ENCODE measurements at regions not wholly inside any gene's neighbourhood (a gene's known extent, or its start where the extent isn't known, plus 50 kb on each side); places are given as distances from the start of the nearest gene placed in this dataset.

- DNase-seq: no peak
These were observed 195.4 kb upstream of the FGGY start for GRCh38 chr1:59101518-59101917.

DNA sequence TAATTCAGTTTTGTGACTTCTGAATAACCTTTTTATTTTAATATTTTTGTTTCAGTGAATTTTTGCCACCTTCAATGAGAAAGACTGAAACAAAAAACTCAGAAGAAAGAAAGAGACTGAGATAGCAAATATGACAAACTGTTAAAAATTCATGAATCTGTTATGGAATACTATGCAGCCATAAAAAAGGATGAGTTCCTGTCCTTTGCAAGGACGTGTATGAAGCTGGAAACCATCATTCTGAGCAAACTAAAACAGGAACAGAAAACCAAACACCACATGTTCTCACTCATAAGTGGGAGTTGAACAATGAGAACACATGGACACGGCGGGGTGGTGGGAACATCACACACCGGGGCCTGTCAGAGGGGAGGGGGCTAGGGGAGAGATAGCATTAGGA is 193.4 kb upstream of the FGGY start:
- DNase-seq: no peak

- DNase-seq: no peak
These were observed 192.6 kb upstream of the FGGY start for GRCh38 chr1:59104191-59104760.

GRCh38 chr1:59105548-59106507 is 191.1 kb upstream of the FGGY start:
- DNase-seq: no peak

- DNase-seq: no peak
These were observed 189.4 kb upstream of the FGGY start for GRCh38 chr1:59107516-59107915.

GRCh38 chr1:59107916-59108315 is 189.0 kb upstream of the FGGY start:
- no peak for DNase-seq

DNA sequence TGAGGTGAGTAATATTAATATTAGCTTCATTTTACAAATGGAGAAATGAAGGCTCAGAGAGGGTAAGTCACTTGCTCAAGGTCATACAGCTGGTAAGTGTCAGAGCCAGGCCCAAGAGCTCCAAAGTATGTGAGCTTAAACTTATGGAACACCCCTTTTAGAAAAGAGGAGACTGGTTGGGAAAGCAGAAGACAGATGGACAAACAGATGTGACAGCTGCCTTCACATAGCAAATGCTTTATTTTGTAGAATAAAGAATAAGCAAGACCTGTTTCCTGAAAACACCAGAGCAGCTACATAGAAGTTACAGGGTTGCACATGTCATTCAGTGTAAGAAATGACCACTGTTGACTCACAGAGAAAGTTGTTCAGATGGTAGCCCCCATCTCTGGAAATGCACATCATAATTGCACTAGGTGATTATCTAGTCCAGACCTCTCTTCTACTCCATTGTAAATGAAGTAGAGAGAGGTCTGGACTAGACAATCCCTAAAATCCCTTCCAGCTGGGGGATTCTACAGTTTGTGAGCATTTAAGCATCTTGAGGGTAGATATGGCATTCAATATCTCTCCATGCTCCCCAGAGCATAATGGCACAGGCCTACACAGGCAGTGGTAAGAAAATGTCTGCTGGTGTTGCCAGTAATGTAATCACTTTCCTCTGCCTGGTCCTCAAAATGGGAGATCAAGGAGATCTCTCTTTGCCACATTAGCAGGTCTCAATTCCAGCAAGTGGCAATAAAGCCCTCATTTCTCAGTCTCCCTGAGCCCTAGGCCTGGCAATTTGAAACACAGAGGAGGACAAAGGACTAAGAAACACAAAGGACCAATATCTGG is 188.2 kb upstream of the FGGY start:
- DNase-seq: no peak

DNA sequence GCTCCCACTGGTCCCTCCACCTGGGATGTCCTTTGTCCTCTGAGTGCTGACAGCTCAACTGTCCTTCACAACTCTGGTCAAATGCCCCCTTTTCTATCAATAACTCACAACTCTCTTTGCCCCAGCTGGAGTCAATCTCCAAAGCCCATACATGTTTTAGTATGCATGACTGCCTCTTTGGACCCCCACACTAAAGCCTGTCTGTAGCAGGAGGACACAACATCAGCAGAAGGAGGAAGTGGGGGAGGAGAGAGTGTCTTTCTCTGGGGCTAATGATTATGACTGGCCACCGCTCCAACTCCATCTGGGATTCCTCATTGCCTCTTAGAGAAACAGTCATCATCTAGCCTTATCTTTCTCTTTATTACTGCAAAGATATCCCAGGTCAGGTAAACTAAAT is 186.6 kb upstream of the FGGY start:
- no peak for DNase-seq

GRCh38 chr1:59113876-59114457 is 182.9 kb upstream of the FGGY start:
- DNase-seq: no peak

GRCh38 chr1:59115865-59116264 is 181.0 kb upstream of the FGGY start:
- no peak for DNase-seq

GRCh38 chr1:59116920-59117542 is 179.9 kb upstream of the FGGY start:
- no peak for DNase-seq

GRCh38 chr1:59122527-59122926 is 174.4 kb upstream of the FGGY start:
- no peak for DNase-seq

DNA sequence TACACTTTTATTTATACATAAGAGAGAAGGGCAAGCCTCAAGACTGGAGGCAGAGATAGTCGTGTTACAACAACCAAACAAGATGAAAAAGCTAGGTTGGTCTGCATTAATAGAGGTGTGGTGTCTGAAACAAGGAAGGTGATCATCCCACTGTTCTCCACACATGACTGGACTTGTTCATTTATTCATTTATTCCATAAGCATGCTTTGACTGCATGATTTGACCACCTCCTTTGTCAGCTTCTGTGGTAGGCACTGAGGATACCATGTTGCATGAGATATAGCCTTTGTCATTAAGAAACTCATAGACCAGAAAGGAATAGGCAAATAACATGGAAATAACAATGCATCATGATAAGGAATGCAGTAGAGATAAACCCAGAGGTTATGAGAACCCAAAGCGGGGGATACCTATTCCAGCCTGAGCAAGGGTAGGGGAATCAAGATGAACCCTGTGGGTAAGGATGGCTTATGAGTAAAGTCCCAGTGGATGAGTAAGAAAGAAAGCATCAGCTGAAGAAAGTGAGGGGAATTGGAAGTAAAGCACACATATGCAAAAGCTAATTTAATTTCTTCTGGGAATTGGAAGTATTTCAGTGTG is 173.7 kb upstream of the FGGY start:
- DNase-seq: no peak

GRCh38 chr1:59124166-59124565 is 172.7 kb upstream of the FGGY start:
- no peak for DNase-seq

DNA sequence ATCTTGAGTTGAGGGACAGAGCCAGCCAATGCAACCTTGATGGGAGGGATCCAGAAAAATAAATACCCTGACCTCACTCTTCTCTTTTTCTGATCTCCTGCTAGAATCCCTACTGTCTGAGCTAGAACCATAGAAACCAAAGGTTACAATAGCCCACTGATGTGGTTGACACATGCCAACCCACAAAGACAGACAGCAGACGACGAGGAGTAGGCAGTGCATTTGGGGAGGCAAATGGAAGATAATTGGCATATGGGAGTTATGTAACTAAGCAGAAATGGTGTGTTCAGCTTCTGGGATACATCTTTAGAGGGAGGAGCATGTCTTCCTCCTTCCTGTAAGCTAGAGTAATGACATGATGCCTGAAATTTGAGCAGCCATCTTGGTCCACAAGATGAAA is 171.7 kb upstream of the FGGY start:
- no peak for DNase-seq

DNA sequence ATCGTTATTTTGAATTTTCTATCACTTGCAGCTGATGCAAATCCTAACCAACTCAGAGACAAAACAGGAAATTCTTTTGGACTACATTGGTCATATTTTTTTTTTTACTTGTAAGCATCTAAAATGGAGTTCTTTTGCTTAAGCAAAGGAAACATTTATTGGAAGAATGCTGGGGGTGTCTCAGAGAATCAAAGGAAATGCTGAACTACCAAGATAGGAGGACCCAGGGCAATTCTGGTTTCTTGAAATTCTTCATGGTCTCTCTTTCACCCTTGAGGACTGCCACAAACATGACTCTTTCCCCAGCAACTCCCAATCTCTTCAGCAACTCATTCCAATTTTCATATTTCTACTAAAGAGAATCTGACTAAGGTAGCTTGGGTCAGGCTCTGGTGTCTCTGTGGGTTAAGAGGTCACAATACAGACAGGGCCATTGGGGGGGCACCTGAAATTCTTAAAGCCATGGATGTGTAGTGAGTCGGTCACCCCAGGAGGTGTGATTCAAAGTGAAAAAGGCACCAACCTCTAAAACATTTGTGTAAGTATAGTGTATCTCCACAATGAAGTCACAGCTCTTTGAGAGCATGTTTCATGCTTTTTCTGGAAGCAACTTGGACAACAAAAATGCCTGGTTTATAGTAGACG is 171.1 kb upstream of the FGGY start:
- DNase-seq: no peak

DNA sequence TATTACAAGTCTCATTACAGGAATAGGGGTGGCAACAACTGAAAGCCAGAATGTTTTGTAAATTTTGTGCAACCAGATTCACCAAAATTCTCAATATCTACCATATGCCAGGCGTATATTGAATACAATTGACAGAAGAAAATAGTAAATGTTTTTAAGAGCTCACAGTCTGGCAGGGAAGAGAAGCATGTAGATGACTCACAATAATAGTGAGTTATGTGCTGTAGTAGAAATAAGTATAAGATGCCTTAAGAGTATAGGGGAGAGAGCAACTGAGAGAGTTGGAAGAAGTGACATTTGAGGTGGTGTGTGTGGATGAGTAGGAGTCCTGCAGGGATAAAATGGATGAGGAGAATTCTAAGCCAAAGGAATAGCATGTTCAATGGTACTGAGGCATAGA is 170.5 kb upstream of the FGGY start:
- DNase-seq: no peak

DNA sequence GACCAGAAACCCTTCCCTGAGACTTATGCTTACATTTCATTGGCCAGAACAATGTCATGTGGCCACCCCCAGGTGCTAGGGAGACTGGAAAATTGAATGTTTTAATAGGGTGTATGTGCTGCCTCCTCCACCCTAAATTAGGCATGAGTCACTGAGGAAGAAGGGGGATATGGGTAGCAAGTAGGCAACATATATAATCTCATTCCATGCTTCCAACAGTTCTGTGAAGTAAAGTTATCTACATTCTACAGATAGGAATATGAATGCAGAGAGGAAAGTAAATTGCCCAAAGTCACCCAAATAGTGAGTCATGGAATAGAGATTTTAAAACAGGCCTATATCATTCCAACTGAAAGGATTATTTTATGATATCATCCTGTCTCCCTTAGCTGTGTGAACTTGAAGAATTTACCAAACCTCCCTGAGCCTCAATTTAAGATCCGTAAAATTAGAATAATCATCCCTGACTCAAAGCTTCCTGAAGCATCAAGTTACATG is 168.6 kb upstream of the FGGY start:
- DNase-seq: no peak

DNA sequence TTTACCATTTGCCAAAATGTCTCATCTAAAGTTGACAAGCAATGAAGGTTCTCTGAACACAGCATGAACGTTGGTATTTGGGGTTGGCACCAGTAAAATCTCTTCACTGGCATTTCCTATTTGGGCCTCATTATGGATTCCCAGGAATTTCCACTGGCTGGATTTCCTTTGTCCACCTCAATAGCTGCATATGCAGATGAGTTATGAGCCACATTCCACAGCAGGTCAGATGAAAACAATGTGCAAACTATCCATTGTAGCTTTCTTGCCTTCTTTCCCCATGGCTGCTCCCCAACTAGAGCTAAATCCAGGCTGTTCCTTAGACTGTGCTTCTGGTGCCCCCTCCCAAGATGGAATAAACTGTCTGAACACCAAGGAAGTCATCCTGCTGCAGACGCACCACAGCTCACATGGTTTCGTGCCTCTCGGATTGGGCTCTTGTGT is 168.1 kb upstream of the FGGY start:
- no peak for DNase-seq

DNA sequence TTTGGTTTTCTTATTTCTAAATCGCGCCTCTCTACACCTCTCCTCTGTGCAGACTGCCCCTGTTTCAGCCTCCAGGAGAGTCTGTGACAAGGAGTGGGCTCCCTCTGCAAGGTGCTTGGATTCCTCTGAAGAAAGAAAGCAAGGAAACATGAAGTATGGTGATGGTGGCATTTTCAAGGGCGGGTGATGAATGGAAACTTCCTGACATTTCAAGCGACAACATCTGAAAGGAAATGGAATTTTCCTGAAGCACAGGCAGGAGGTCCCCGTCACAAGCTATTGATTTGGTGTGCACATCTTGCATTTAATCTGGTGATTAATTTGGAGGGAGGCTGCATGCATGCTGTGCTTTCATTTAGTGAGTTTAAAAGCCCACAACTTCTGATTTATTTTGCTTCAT is 164.6 kb upstream of the FGGY start:
- DNase-seq: no peak

- no peak for DNase-seq
These were observed 162.9 kb upstream of the FGGY start for GRCh38 chr1:59133997-59134396.
